ENCODE measurements at regions not wholly inside any gene's neighbourhood (a gene's known extent, or its start where the extent isn't known, plus 50 kb on each side); places are given as distances from the start of the nearest gene placed in this dataset.
A peak's percentile ranks its signal among the peaks of the same experiment; 100 is the strongest.

DNA sequence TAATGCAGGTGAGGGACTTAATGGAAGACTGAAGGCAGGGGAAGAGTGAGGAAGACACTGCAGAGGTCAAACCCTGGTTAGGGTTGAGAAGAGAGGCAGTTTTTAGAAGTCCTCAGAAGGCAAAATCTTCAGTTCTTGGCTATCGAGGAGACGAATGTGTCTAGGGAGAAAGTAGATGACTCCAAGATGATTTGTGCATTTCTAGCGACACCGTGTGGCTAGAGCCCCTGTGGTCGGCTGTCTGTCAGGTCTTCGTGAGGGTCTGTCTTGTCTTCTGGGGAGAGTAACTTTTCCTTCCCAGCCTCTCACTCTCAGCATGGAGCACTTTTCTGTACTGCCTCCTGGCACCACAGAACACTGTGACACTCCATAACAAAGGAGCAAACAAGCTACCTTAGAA, 458.1 kb downstream of the STIM2 start:
- intact Hi-C loops (cut with micrococcal nuclease) = no loop called here
- Histone ChIP-seq H3K4me1 (ENCODE audit: insufficient read depth, low read length) (no peaks in the 10 kb centered on the region), H3K27me3 (ENCODE audit: insufficient read depth, low read length) (no peaks in the 10 kb centered on the region), H3K27ac (ENCODE audit: low read depth, low read length) (no peak overlapping the region), H3K36me3 (ENCODE audit: insufficient read depth, low read length) (no peaks in the 10 kb centered on the region), H3K4me3 (ENCODE audit: low read length in 2 of 2) (no peak overlapping the region), H3K9me3 (ENCODE audit: control insufficient read depth in 1 of 2, low read length in 2 of 2) (no peaks in the 10 kb centered on the region)
- Mint-ChIP-seq H3K36me3 (no peaks in the 10 kb centered on the region), H3K4me1 (no peaks in the 10 kb centered on the region), H3K4me3 (no peak overlapping the region), H3K9me3 (peaks cover 0 to 2% (median 0%) of the 10 kb centered on the region in 8 donors), H3K27ac (peak overlapping the region in 1 of 7 donors; percentile 1), H3K27me3 (peaks cover 4% of the 10 kb centered on the region in 2 donors)
- ChIA-PET POLR2A (ENCODE audit: partially characterized antibody) (no interaction called here), CTCF (ENCODE audit: partially characterized antibody) (no interaction called here)
- no peak for DNase-seq

DNA sequence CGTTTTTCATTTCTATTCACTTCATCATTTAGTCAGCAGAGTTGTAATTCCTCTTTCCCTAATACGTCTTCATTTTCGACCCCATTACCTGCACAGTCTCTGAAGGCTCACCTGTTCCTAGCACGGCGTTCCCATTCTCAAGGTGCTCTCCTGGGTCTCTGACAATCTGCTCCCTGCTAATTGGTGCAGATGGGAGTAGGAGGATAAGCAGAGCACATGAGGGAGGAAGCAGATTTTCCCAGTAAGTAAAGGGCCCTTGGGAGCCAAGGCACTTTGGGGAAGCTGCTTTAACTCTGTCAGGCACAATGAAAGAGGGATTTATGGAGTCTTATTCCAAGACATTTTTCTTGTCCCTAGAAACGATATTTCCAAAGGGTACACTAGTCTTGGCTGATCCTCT, 466.4 kb downstream of the STIM2 start:
- intact Hi-C loops (cut with micrococcal nuclease) = no loop called here
- no peak overlapping the region for H3K4me3 ChIP-seq (ENCODE audit: low read length in 2 of 2)
- H3K36me3 ChIP-seq (ENCODE audit: insufficient read depth, low read length) = no peaks in the 10 kb centered on the region
- ChIA-PET CTCF (ENCODE audit: partially characterized antibody) (no interaction called here), POLR2A (ENCODE audit: partially characterized antibody) (no interaction called here)
- no peak overlapping the region for H3K27ac ChIP-seq (ENCODE audit: low read depth, low read length)
- H3K9me3 ChIP-seq (ENCODE audit: control insufficient read depth in 1 of 2, low read length in 2 of 2) = no peaks in the 10 kb centered on the region
- Mint-ChIP-seq H3K4me3 (no peak overlapping the region), H3K27ac (no peak overlapping the region), H3K9me3 (peaks cover 0 to 3% (median 0%) of the 10 kb centered on the region in 8 donors), H3K4me1 (no peaks in the 10 kb centered on the region), H3K27me3 (no peaks in the 10 kb centered on the region), H3K36me3 (no peaks in the 10 kb centered on the region)
- no peaks in the 10 kb centered on the region for H3K27me3 ChIP-seq (ENCODE audit: insufficient read depth, low read length)
- DNase-seq = no peak
- no peaks in the 10 kb centered on the region for H3K4me1 ChIP-seq (ENCODE audit: insufficient read depth, low read length)

DNA sequence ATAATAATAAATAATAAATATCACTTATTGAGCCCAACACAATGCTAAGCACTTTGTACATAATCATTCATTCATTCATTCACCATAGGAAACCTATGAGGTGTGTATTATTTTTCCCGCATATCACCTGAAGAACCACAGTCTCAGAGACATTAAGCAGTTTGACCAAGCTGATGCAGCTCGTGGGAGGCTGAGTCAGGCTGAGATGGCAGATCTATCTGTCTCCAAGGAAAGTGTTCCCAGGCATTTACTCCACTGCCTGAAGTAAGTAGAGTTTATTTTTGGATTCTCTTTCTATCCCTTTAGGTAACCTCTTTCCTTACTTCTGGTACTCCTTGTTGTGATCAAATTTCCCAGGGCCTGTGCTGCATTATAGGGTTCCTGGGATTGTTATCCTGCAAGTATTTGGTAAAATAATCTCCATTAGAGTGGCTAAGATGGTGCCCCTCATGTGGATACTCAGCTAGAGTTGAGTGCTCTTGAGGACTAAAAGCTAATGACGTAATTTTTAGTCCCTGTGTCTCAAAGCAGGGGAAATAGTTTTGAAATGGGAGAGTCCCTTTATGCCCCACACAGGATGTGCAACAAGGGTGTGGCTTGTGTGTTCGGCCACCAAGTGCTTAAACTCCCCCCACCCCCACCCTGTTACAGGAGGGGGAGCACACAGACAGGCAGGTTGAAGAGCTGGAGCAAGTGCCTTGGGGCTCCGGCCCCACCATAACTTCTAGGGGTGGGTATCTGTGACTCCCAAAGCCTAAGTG, 467.0 kb downstream of the STIM2 start:
- Mint-ChIP-seq H3K36me3 (no peaks in the 10 kb centered on the region), H3K4me3 (no peak overlapping the region), H3K9me3 (peaks cover 0 to 3% (median 0%) of the 10 kb centered on the region in 8 donors), H3K27ac (no peak overlapping the region), H3K27me3 (no peaks in the 10 kb centered on the region), H3K4me1 (no peaks in the 10 kb centered on the region)
- POLR2A ChIA-PET (ENCODE audit: partially characterized antibody) = no interaction called here
- H3K27me3 ChIP-seq (ENCODE audit: insufficient read depth, low read length) = no peaks in the 10 kb centered on the region
- no peak overlapping the region for H3K4me3 ChIP-seq (ENCODE audit: low read length in 2 of 2)
- CTCF ChIA-PET (ENCODE audit: partially characterized antibody) = no interaction called here
- intact Hi-C loops (cut with micrococcal nuclease) = no loop called here
- H3K36me3 ChIP-seq (ENCODE audit: insufficient read depth, low read length) = no peaks in the 10 kb centered on the region
- no peaks in the 10 kb centered on the region for H3K9me3 ChIP-seq (ENCODE audit: control insufficient read depth in 1 of 2, low read length in 2 of 2)
- H3K4me1 ChIP-seq (ENCODE audit: insufficient read depth, low read length) = no peaks in the 10 kb centered on the region
- H3K27ac ChIP-seq (ENCODE audit: low read depth, low read length) = no peak overlapping the region
- no peak for DNase-seq

DNA sequence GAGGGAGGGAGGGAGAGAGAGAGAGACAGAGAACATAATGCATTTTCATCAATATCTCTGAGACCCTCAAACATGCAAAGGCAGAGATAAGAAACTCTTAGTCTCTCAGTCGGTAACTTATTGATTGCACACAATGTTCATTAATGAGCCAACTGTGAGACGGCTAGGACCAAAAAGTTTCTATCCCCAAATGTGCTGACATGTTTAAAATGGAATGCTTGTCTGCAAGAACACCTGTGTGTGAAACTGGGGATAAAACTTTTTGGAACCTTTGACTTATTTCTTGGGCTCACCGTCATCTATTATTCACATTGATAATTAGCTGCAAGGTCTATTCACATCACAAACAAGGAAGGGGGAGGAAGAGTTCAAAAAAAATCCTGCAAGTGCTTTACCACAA, 477.9 kb downstream of the STIM2 start:
- POLR2A ChIA-PET (ENCODE audit: partially characterized antibody) = no interaction called here
- Mint-ChIP-seq H3K27me3 (no peaks in the 10 kb centered on the region), H3K4me1 (no peaks in the 10 kb centered on the region), H3K4me3 (no peak overlapping the region), H3K27ac (no peak overlapping the region), H3K9me3 (peaks cover 0 to 10% (median 0%) of the 10 kb centered on the region in 8 donors), H3K36me3 (no peaks in the 10 kb centered on the region)
- CTCF ChIA-PET (ENCODE audit: partially characterized antibody) = no interaction called here
- intact Hi-C loops (cut with micrococcal nuclease) = no loop called here
- Histone ChIP-seq H3K36me3 (ENCODE audit: insufficient read depth, low read length) (no peaks in the 10 kb centered on the region), H3K4me1 (ENCODE audit: insufficient read depth, low read length) (no peaks in the 10 kb centered on the region), H3K27ac (ENCODE audit: low read depth, low read length) (no peak overlapping the region), H3K27me3 (ENCODE audit: insufficient read depth, low read length) (no peaks in the 10 kb centered on the region), H3K4me3 (ENCODE audit: low read length in 2 of 2) (no peak overlapping the region), H3K9me3 (ENCODE audit: control insufficient read depth in 1 of 2, low read length in 2 of 2) (no peaks in the 10 kb centered on the region)
- no peak for DNase-seq

DNA sequence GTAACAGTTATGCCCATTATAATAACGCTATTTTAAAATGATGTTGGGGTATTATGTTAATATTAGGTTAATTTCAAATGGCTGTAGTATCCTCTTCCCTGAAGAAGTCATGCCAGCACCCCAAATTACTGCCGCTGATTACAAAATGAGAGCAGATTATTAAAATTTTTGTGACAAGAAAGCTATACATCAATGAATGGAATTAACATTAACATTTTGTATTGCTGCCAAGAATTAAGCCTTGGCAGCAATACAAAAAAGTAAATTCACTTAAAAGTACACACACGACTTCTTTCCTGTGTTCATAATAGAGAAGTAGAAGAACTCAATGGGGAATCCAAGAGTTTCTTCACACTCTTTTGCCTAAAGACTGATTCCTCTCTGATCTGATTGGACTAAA, 482.8 kb downstream of the STIM2 start:
- Histone ChIP-seq H3K4me3 (ENCODE audit: low read length in 2 of 2) (no peak overlapping the region), H3K27me3 (ENCODE audit: insufficient read depth, low read length) (no peaks in the 10 kb centered on the region), H3K4me1 (ENCODE audit: insufficient read depth, low read length) (no peaks in the 10 kb centered on the region), H3K27ac (ENCODE audit: low read depth, low read length) (no peak overlapping the region), H3K9me3 (ENCODE audit: control insufficient read depth in 1 of 2, low read length in 2 of 2) (no peaks in the 10 kb centered on the region), H3K36me3 (ENCODE audit: insufficient read depth, low read length) (no peaks in the 10 kb centered on the region)
- intact Hi-C loops (cut with micrococcal nuclease) = no loop called here
- no peak overlapping the region for H3K4me3 Mint-ChIP-seq
- POLR2A ChIA-PET (ENCODE audit: partially characterized antibody) = no interaction called here
- H3K27ac Mint-ChIP-seq = no peak overlapping the region
- peaks cover 0 to 3% (median 0%) of the 10 kb centered on the region in 8 donors for H3K9me3 Mint-ChIP-seq
- H3K36me3 Mint-ChIP-seq = no peaks in the 10 kb centered on the region
- CTCF ChIA-PET (ENCODE audit: partially characterized antibody) = no interaction called here
- no peaks in the 10 kb centered on the region for H3K4me1 Mint-ChIP-seq
- H3K27me3 Mint-ChIP-seq = no peaks in the 10 kb centered on the region
- DNase-seq = no peak

DNA sequence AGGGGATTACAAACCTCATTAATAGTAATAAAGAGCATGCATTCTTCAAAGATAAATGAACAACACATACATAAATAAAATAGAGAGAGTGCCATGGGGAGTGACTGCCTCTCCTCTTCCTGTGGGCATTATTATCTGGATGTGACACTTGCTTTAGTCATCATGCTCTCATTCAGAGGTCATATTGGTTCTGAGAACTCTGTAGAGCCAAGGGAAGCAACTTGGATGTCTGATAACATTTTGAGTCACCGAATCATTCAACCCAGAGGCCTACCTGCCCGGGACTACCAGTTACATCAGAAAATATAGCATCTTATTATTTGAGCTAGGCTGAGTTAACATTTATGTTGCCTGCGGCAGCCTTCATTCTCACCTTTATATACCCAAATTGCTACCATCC, 489.5 kb downstream of the STIM2 start:
- Mint-ChIP-seq H3K9me3 (peaks cover 0 to 4% (median 0%) of the 10 kb centered on the region in 8 donors), H3K27me3 (no peaks in the 10 kb centered on the region), H3K36me3 (no peaks in the 10 kb centered on the region), H3K27ac (no peak overlapping the region), H3K4me3 (no peak overlapping the region), H3K4me1 (no peaks in the 10 kb centered on the region)
- DNase-seq = no peak
- no peak overlapping the region for H3K4me3 ChIP-seq (ENCODE audit: low read length in 2 of 2)
- ChIA-PET CTCF (ENCODE audit: partially characterized antibody) (no interaction called here), POLR2A (ENCODE audit: partially characterized antibody) (no interaction called here)
- intact Hi-C loops (cut with micrococcal nuclease) = no loop called here
- no peaks in the 10 kb centered on the region for H3K27me3 ChIP-seq (ENCODE audit: insufficient read depth, low read length)
- H3K9me3 ChIP-seq (ENCODE audit: control insufficient read depth in 1 of 2, low read length in 2 of 2) = no peaks in the 10 kb centered on the region
- H3K27ac ChIP-seq (ENCODE audit: low read depth, low read length) = no peak overlapping the region
- H3K36me3 ChIP-seq (ENCODE audit: insufficient read depth, low read length) = no peaks in the 10 kb centered on the region
- no peaks in the 10 kb centered on the region for H3K4me1 ChIP-seq (ENCODE audit: insufficient read depth, low read length)

DNA sequence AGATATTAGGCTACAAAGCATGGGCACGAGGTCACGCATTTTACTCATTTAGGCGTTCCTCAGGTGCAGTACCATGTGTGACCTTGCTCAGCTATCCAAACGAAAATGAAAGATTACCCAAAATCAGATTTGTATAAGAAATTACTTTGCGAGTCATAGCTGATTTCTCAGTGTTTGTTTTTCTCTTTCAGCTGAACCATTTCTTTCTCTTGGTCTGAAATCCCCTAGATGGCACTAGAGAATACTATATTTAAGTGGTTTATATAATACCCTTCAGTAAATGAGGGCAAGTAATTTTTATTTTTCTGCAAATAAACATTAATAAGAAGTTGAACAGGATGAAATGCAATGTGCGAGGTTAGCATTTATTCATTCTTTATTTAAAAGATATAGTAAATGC, 496.6 kb downstream of the STIM2 start:
- no peak overlapping the region for H3K27ac ChIP-seq (ENCODE audit: low read depth, low read length)
- no peaks in the 10 kb centered on the region for H3K4me1 Mint-ChIP-seq
- CTCF ChIA-PET (ENCODE audit: partially characterized antibody) = no interaction called here

DNA sequence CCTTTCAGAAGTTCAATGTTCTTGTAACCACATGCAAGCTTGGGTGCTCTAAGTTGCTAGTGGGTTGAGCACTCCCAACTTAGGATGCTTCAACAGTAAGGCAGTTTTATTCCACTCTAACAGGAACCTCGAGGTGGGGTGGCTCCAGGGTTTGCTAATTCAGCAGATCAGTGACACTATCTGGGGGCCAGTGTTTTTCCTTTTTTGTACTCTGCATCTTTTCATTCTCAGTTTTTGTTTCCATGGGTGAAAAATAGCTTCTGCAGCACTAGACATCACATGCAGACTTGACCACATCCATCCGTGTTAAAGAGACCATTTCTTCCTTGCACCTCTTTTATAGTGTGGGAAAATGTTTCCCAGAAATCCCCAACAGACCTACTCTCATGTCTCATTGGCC, 497.6 kb downstream of the STIM2 start:
- no peak for DNase-seq
- Mint-ChIP-seq H3K4me3 (no peak overlapping the region), H3K36me3 (no peaks in the 10 kb centered on the region), H3K4me1 (no peaks in the 10 kb centered on the region), H3K27ac (no peak overlapping the region), H3K9me3 (peaks cover 0 to 19% (median 0%) of the 10 kb centered on the region in 8 donors), H3K27me3 (no peaks in the 10 kb centered on the region)
- ChIA-PET CTCF (ENCODE audit: partially characterized antibody) (no interaction called here), POLR2A (ENCODE audit: partially characterized antibody) (no interaction called here)
- intact Hi-C loops (cut with micrococcal nuclease) = no loop called here
- Histone ChIP-seq H3K4me1 (ENCODE audit: insufficient read depth, low read length) (no peaks in the 10 kb centered on the region), H3K9me3 (ENCODE audit: control insufficient read depth in 1 of 2, low read length in 2 of 2) (no peaks in the 10 kb centered on the region), H3K36me3 (ENCODE audit: insufficient read depth, low read length) (no peaks in the 10 kb centered on the region), H3K27ac (ENCODE audit: low read depth, low read length) (no peak overlapping the region), H3K27me3 (ENCODE audit: insufficient read depth, low read length) (no peaks in the 10 kb centered on the region), H3K4me3 (ENCODE audit: low read length in 2 of 2) (no peak overlapping the region)

More for the DNA sequence above, 496.6 kb downstream of the STIM2 start:
- POLR2A ChIA-PET (ENCODE audit: partially characterized antibody) = no interaction called here
- Mint-ChIP-seq H3K27ac (no peak overlapping the region), H3K27me3 (no peaks in the 10 kb centered on the region), H3K36me3 (no peaks in the 10 kb centered on the region), H3K4me3 (no peak overlapping the region), H3K9me3 (peaks cover 0 to 19% (median 0%) of the 10 kb centered on the region in 8 donors)
- no peak for DNase-seq
- H3K9me3 ChIP-seq (ENCODE audit: control insufficient read depth in 1 of 2, low read length in 2 of 2) = no peaks in the 10 kb centered on the region
- no peaks in the 10 kb centered on the region for H3K4me1 ChIP-seq (ENCODE audit: insufficient read depth, low read length)
- H3K4me3 ChIP-seq (ENCODE audit: low read length in 2 of 2) = no peak overlapping the region
- no peaks in the 10 kb centered on the region for H3K36me3 ChIP-seq (ENCODE audit: insufficient read depth, low read length)
- no peaks in the 10 kb centered on the region for H3K27me3 ChIP-seq (ENCODE audit: insufficient read depth, low read length)
- intact Hi-C loops (cut with micrococcal nuclease) = no loop called here

All from CD4-positive, alpha-beta memory T cell (primary cell).